DOHH2 (cell line): ENCODE measurements at regions not wholly inside any gene's neighbourhood (a gene's known extent, or its start where the extent isn't known, plus 50 kb on each side); places are given as distances from the start of the nearest gene placed in this dataset.

Experiments
- H3F3A ChIP-seq: fragments of 200-600 bp; sonication (generic), shearing (Covaris generic); 2 replicates; pipeline ENCODE4 v1.6.0; 2016; ENCODE audit warnings: antibody characterized with exemption, mild to moderate bottlenecking; ENCODE audit not compliant: control insufficient read depth, insufficient read depth
- H3K27ac ChIP-seq: fragments of 200-600 bp; sonication (generic); 2 replicates; pipeline ENCODE4 v1.5.1; 2014; ENCODE audit warnings: low read depth, mild to moderate bottlenecking, low read length, moderate library complexity
- H3K27me3 ChIP-seq: fragments of 200-600 bp; sonication (generic); 2 replicates; pipeline ENCODE4 v1.6.1; 2014; ENCODE audit warnings: mild to moderate bottlenecking, low read length, mixed read lengths; ENCODE audit not compliant: control insufficient read depth
- H3K36me3 ChIP-seq: fragments of 200-600 bp; sonication (generic); 2 replicates; pipeline ENCODE4 v1.6.1; 2014; ENCODE audit warnings: mild to moderate bottlenecking, low read length, moderate library complexity, mixed read lengths; ENCODE audit not compliant: control insufficient read depth
- H3K4me1 ChIP-seq: fragments of 200-600 bp; sonication (generic); 2 replicates; pipeline ENCODE4 v1.6.1; 2014; ENCODE audit warnings: mild to moderate bottlenecking, low read length, mixed read lengths; ENCODE audit not compliant: control insufficient read depth
- H3K4me2 ChIP-seq: fragments of 200-600 bp; sonication (generic); 2 replicates; pipeline ENCODE4 v1.6.0; 2014; ENCODE audit warnings: mild to moderate bottlenecking, low read length, moderate library complexity
- H3K4me3 ChIP-seq: fragments of 200-600 bp; sonication (generic); 2 replicates; pipeline ENCODE4 v1.5.1; 2014; ENCODE audit warnings: mild to moderate bottlenecking, low read length, mixed read lengths
- H3K79me2 ChIP-seq: fragments of 200-600 bp; sonication (generic); 2 replicates; pipeline ENCODE4 v1.6.1; 2014; ENCODE audit warnings: mild to moderate bottlenecking, low read length, mixed read lengths; ENCODE audit not compliant: control insufficient read depth
- H3K9me2 ChIP-seq: fragments of 200-600 bp; sonication (generic); replicated peaks from 2 replicates; pipeline ENCODE4 v1.6.1; 2014; ENCODE audit warnings: mild to moderate bottlenecking, low read length, mixed read lengths; ENCODE audit not compliant: control insufficient read depth
- H3K9me3 ChIP-seq: fragments of 200-600 bp; sonication (generic); 2 replicates; pipeline ENCODE4 v1.6.1; 2014; ENCODE audit warnings: antibody characterized with exemption, low read length, mixed read lengths; ENCODE audit not compliant: control insufficient read depth, insufficient read depth
- H4K20me1 ChIP-seq: fragments of 200-600 bp; sonication (generic); 2 replicates; pipeline ENCODE4 v1.6.0; 2014; ENCODE audit warnings: low read depth, mild to moderate bottlenecking, antibody characterized with exemption, low read length, moderate library complexity; ENCODE audit not compliant: control insufficient read depth, insufficient read depth
- CTCF ChIP-seq: fragments of 200-600 bp; sonication (generic); IDR thresholded peaks from one replicate; pipeline ENCODE4 v1.5.1; 2014; ENCODE audit warnings: antibody characterized with exemption, mild to moderate bottlenecking, low read depth, low read length; ENCODE audit not compliant: poor library complexity, severe bottlenecking
- EZH2phosphoT487 ChIP-seq: fragments of 200-600 bp; sonication (generic); IDR thresholded peaks from 2 replicates; pipeline ENCODE4 v1.6.1; 2017; ENCODE audit warnings: borderline replicate concordance, mild to moderate bottlenecking, antibody characterized with exemption, low read length, moderate library complexity, mixed read lengths

GRCh38 chr7:106603346-106603745 is 57.6 kb downstream of the CCDC71L start:
- Histone ChIP-seq H3K4me2 (no peak overlapping the region), H3K27ac (no peak overlapping the region), H3F3A (no peaks in the 10 kb centered on the region), H3K9me2 (no peaks in the 10 kb centered on the region; the same call in 1 of the 2 replicates), H3K9me3 (0 out of 2 replicates have a peak, but pooled peaks cover 6% of the 10 kb centered on the region), H3K79me2 (no peaks in the 10 kb centered on the region), H3K27me3 (peaks cover 8% of the 10 kb centered on the region; the same call in 1 of the 2 replicates), H3K4me1 (peaks cover 8% of the 10 kb centered on the region), H3K36me3 (no peaks in the 10 kb centered on the region), H3K4me3 (no peak overlapping the region), H4K20me1 (no peaks in the 10 kb centered on the region)
- no peak for TF ChIP-seq CTCF
- TF ChIP-seq EZH2phosphoT487, result no peak

- no peak for TF ChIP-seq EZH2phosphoT487
- no peak for TF ChIP-seq CTCF
- Histone ChIP-seq H4K20me1 (no peaks in the 10 kb centered on the region), H3K27me3 (peaks cover 5% of the 10 kb centered on the region; the same call in 1 of the 2 replicates), H3K4me2 (no peak overlapping the region), H3K4me3 (no peak overlapping the region), H3K9me3 (0 out of 2 replicates have a peak, but pooled peaks cover 6% of the 10 kb centered on the region), H3K27ac (no peak overlapping the region), H3K9me2 (no peaks in the 10 kb centered on the region; the same call in 1 of the 2 replicates), H3K36me3 (no peaks in the 10 kb centered on the region), H3K79me2 (no peaks in the 10 kb centered on the region), H3K4me1 (peaks cover 8% of the 10 kb centered on the region), H3F3A (no peaks in the 10 kb centered on the region)
Observed at GRCh38 chr7:106602062-106602461, 58.9 kb downstream of the CCDC71L start.

- no peaks in the 10 kb centered on the region for H3K79me2 ChIP-seq
- H3K36me3 ChIP-seq, result no peaks in the 10 kb centered on the region
- no peak for TF ChIP-seq CTCF
- TF ChIP-seq EZH2phosphoT487, result no peak
- H3K27me3 ChIP-seq, result peaks cover 7% of the 10 kb centered on the region; the same call in 1 of the 2 replicates
- peaks cover 8% of the 10 kb centered on the region for H3K4me1 ChIP-seq
- H3F3A ChIP-seq, result no peaks in the 10 kb centered on the region
- H3K9me2 ChIP-seq, result no peaks in the 10 kb centered on the region; the same call in 1 of the 2 replicates
- H3K4me3 ChIP-seq, result no peak overlapping the region
- H3K9me3 ChIP-seq, result 0 out of 2 replicates have a peak, but pooled peaks cover 6% of the 10 kb centered on the region
- no peak overlapping the region for H3K4me2 ChIP-seq
- no peak overlapping the region for H3K27ac ChIP-seq
- H4K20me1 ChIP-seq, result no peaks in the 10 kb centered on the region
Observed at GRCh38 chr7:106600569-106601373, 60.2 kb downstream of the CCDC71L start.
